ENCODE measurements at regions not wholly inside any gene's neighbourhood (a gene's known extent, or its start where the extent isn't known, plus 50 kb on each side); places are given as distances from the start of the nearest gene placed in this dataset.
"Not testable (repeated sequence)": the region's sequence is repeated elsewhere in the genome, so short reads cannot be mapped to it uniquely, and the experiment has no call there.

DNA sequence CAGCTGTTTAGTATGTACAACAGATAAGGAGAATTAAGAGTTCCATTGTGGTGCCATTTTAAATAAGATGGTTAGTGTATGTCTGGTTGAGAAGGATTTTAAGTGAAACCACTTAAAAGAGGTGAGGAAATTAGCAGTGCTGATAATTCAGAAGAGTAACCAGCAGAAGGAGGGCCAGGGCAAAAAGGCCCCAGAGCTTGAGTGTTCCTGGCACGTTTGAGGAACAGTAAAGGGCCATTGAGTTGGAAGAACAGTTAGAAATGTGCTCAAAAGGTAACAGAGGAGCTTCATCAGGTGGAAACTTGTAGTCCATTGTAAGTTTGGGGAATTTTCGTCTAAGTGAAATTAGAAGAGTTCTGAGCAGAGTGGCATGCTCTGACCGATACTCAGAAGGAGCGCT, 606.2 kb upstream of the ZFP42 start:
- intact Hi-C loops (cut with DNase I; ENCODE audit: low total_unique reads): no loop called here
- DNase-seq: no peak
- no peaks in the 10 kb centered on the region for H3K27me3 ChIP-seq
- H3K36me3 ChIP-seq: no peaks in the 10 kb centered on the region
- 76 to 86% methylated on average over 4 of the region's 4 CpGs for WGBS, 2 donors (ENCODE audit: low coverage in 1 of 2)
- H3K27ac ChIP-seq: no peak overlapping the region
- no peak overlapping the region for H3K4me3 ChIP-seq
- no peaks in the 10 kb centered on the region for H3K9me3 ChIP-seq
- in situ Hi-C loops (cut with MboI; ENCODE audit: low pct_ligation_motif_present in 1 of 4, low pct_unique_long_range_greater_than_20kb in 1 of 4, low sequenced_read_pairs in 3 of 4): no loop called here
- no peak for TF ChIP-seq POLR2AphosphoS5 (IDR thresholded peaks at IDR 0.05)
- TF ChIP-seq CTCF (IDR thresholded peaks at IDR 0.05): no peak
- no peak for TF ChIP-seq POLR2A (IDR thresholded peaks at IDR 0.05)
- no peak for TF ChIP-seq EP300 (IDR thresholded peaks at IDR 0.05; ENCODE audit: low read depth)
- H3K4me1 ChIP-seq: no peaks in the 10 kb centered on the region

DNA sequence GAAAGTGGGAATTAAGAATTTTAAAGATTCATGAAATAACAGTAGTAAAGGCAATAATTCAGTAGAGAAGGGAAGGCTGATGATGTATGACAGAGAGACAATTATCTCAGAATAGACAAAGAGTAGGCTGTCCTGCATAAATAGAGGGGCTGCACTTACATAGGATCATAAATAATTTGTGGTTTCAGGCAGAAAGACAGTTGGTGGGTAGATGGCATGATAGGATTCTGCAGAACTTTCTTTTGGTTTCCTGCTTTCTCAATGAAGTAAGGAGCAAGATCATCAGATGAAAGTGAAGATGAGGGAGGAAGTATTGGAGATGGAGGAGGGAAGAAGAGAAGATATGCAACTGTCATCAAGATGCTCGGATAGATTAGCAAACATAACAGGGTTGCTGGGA, 604.9 kb upstream of the ZFP42 start:
- Histone ChIP-seq H3K4me3 (no peak overlapping the region), H3K4me1 (no peaks in the 10 kb centered on the region), H3K9me3 (no peaks in the 10 kb centered on the region), H3K36me3 (no peaks in the 10 kb centered on the region), H3K27me3 (no peaks in the 10 kb centered on the region), H3K27ac (no peak overlapping the region)
- DNase-seq: no peak
- no peak for TF ChIP-seq EP300 (IDR thresholded peaks at IDR 0.05; ENCODE audit: low read depth)
- TF ChIP-seq CTCF (IDR thresholded peaks at IDR 0.05): no peak
- in situ Hi-C loops (cut with MboI; ENCODE audit: low pct_ligation_motif_present in 1 of 4, low pct_unique_long_range_greater_than_20kb in 1 of 4, low sequenced_read_pairs in 3 of 4): no loop called here
- intact Hi-C loops (cut with DNase I; ENCODE audit: low total_unique reads): no loop called here
- WGBS, 2 donors (ENCODE audit: low coverage in 1 of 2): 88 to 92% methylated on average over 1 of the region's 1 CpG

- WGBS, 2 donors (ENCODE audit: low coverage in 1 of 2): 73 to 81% methylated on average over 3 of the region's 3 CpGs
- H3K27ac ChIP-seq: no peak overlapping the region
- H3K4me1 ChIP-seq: no peaks in the 10 kb centered on the region
- no peak for DNase-seq
- TF ChIP-seq POLR2A (IDR thresholded peaks at IDR 0.05) (no peak), POLR2AphosphoS5 (IDR thresholded peaks at IDR 0.05) (no peak), EP300 (IDR thresholded peaks at IDR 0.05; ENCODE audit: low read depth) (no peak), CTCF (IDR thresholded peaks at IDR 0.05) (no peak)
- intact Hi-C loops (cut with DNase I; ENCODE audit: low total_unique reads): no loop called here
- no peaks in the 10 kb centered on the region for H3K27me3 ChIP-seq
- no peaks in the 10 kb centered on the region for H3K36me3 ChIP-seq
- H3K9me3 ChIP-seq: no peaks in the 10 kb centered on the region
- H3K4me3 ChIP-seq: no peak overlapping the region
- in situ Hi-C loops (cut with MboI; ENCODE audit: low pct_ligation_motif_present in 1 of 4, low pct_unique_long_range_greater_than_20kb in 1 of 4, low sequenced_read_pairs in 3 of 4): no loop called here
Measured at GRCh38 chr4:187393531-187394344, 601.8 kb upstream of the ZFP42 start.

DNA sequence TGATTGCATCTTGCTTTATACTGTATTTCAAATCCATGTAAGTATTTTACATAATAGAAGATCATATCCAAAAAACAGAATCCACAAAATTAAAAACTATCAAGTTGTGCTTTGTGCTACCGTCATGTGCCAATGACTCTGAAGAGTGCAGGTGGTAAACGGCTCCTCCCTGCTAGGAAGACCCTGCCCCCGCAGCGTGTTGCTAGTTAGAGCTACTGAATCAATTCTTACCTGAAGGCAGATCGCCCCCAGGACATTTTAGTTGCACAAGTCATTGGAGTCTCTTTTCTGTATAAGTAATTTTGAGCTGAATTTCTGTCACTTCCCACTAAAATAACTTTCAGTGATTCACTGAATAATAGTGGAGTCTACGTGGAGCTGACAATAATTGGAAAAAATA, 599.5 kb upstream of the ZFP42 start:
- TF ChIP-seq EP300 (IDR thresholded peaks at IDR 0.05; ENCODE audit: low read depth) (no peak), CTCF (IDR thresholded peaks at IDR 0.05) (no peak), POLR2AphosphoS5 (IDR thresholded peaks at IDR 0.05) (no peak), POLR2A (IDR thresholded peaks at IDR 0.05) (no peak)
- DNase-seq: no peak
- in situ Hi-C loops (cut with MboI; ENCODE audit: low pct_ligation_motif_present in 1 of 4, low pct_unique_long_range_greater_than_20kb in 1 of 4, low sequenced_read_pairs in 3 of 4): no loop called here
- H3K9me3 ChIP-seq: no peaks in the 10 kb centered on the region
- no peaks in the 10 kb centered on the region for H3K36me3 ChIP-seq
- H3K4me3 ChIP-seq: no peak overlapping the region
- H3K27me3 ChIP-seq: no peaks in the 10 kb centered on the region
- no peak overlapping the region for H3K27ac ChIP-seq
- 75 to 76% methylated on average over 6 of the region's 6 CpGs for whole genome bisulfite sequencing, 2 donors (ENCODE audit: low coverage in 1 of 2)
- intact Hi-C loops (cut with DNase I; ENCODE audit: low total_unique reads): no loop called here
- no peaks in the 10 kb centered on the region for H3K4me1 ChIP-seq

DNA sequence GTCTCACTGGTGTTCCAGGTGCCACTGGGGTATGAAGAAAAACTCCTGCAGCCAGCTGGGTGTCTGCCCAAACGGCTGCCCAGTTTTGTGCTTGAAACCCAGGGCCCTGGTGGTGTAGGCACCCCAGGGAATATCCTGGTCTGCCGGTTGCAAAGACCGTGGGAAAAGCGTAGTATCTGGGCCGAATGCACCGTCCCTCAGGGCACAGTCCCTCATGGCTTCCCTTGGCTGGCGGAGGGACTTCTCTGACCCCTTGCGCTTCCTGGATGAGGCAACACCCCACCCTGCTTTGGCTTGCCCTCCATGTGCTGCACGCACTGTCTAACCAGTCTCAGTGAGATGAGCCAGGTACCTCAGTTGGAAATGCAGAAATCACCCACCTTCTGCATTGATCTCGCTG, 587.1 kb upstream of the ZFP42 start:
- H3K27me3 ChIP-seq; H3K4me3 ChIP-seq; intact Hi-C loops (cut with DNase I; ENCODE audit: low total_unique reads); H3K4me1 ChIP-seq; DNase-seq; H3K9me3 ChIP-seq; H3K36me3 ChIP-seq; H3K27ac ChIP-seq; in situ Hi-C loops (cut with MboI; ENCODE audit: low pct_ligation_motif_present in 1 of 4, low pct_unique_long_range_greater_than_20kb in 1 of 4, low sequenced_read_pairs in 3 of 4): not testable (repeated sequence)
- 95% methylated on average over 10 of the region's 10 CpGs; no CpG with 5 or more reads in 1 of the 2 donors for WGBS, 2 donors (ENCODE audit: low coverage in 1 of 2)

Data from transverse colon (tissue), 4 donors.